H1 (cell line): ENCODE measurements at regions not wholly inside any gene's neighbourhood (a gene's known extent, or its start where the extent isn't known, plus 50 kb on each side); places are given as distances from the start of the nearest gene placed in this dataset.

Experiments used
- CTCF ChIA-PET: fragments of 300-600 bp; sonication (Branson Sonifier 250); formaldehyde crosslinking; loops from one replicate; lab custom pipeline; 2021; ENCODE audit not compliant: partially characterized antibody; lab: Charles Lee
- POLR2A ChIA-PET: fragments of 300-600 bp; sonication (Branson Sonifier 250); formaldehyde crosslinking; loops from one replicate; lab custom pipeline; 2021; ENCODE audit warnings: inconsistent platforms; ENCODE audit not compliant: partially characterized antibody; lab: Charles Lee
- DNase-seq, 2 experiments: peaks; one replicate each; pipeline versions ENCODE4 v3.0.0 to v3.0.0-alpha.2; 2010 to 2022; ENCODE audit warnings: low spot score in 2 of 2, low read depth in 1 of 2, mixed read lengths in 1 of 2
- FAIRE-seq: peaks from 2 replicates; lab custom pipeline; 2011; peaks lifted over from hg19 to GRCh38; lab: Jason Lieb, UNC
- H2AFZ ChIP-seq: 2 replicates; pipeline ENCODE4 v1.8.1; 2012; ENCODE audit warnings: low read length, inconsistent platforms
- H2AK5ac ChIP-seq: 2 replicates; pipeline ENCODE4 v1.6.1; 2013; ENCODE audit warnings: low read depth, low read length
- H2BK120ac ChIP-seq: replicated peaks from 2 replicates; pipeline ENCODE3; 2013; ENCODE audit warnings: low read depth, low read length, inconsistent platforms
- H2BK12ac ChIP-seq: 2 replicates; pipeline ENCODE4 v1.6.1; 2013; ENCODE audit warnings: low read depth, low read length
- H2BK15ac ChIP-seq: 2 replicates; pipeline ENCODE4 v1.6.1; 2013; ENCODE audit warnings: low read length
- H2BK20ac ChIP-seq: 2 replicates; pipeline ENCODE4 v1.6.1; 2013; ENCODE audit warnings: low read length
- H2BK5ac ChIP-seq: 2 replicates; pipeline ENCODE4 v1.6.1; 2013; ENCODE audit warnings: low read depth, low read length
- H3K14ac ChIP-seq: 2 replicates; pipeline ENCODE4 v1.6.1; 2013; ENCODE audit warnings: inconsistent platforms; ENCODE audit not compliant: insufficient read length
- H3K18ac ChIP-seq: 2 replicates; pipeline ENCODE4 v1.6.1; 2013; ENCODE audit warnings: low read length; ENCODE audit errors: extremely low read depth
- H3K23ac ChIP-seq: 2 replicates; pipeline ENCODE4 v1.6.1; 2013; ENCODE audit warnings: inconsistent platforms; ENCODE audit not compliant: insufficient read length
- H3K23me2 ChIP-seq: 2 replicates; pipeline ENCODE4 v1.6.1; 2013; ENCODE audit warnings: low read depth, low read length
- H3K27ac ChIP-seq: 2 replicates; pipeline ENCODE4 v1.6.1; 2011; ENCODE audit warnings: low read depth, low read length, inconsistent platforms
- H3K27me3 ChIP-seq, 4 experiments: replicated peaks in 1 of 4; 1 replicate in 1 of 4; 2 replicates in 3 of 4; pipeline versions ENCODE4 v1.6.1 to v1.8.1; 2011 to 2013; ENCODE audit warnings: low read length in 3 of 4, mild to moderate bottlenecking in 3 of 4, inconsistent platforms in 2 of 4, mixed read lengths in 2 of 4, moderate library complexity in 1 of 4; ENCODE audit not compliant: control insufficient read depth in 3 of 4, insufficient read depth in 3 of 4; ENCODE audit errors: extremely low read depth in 1 of 4
- H3K36me3 ChIP-seq, 4 experiments: 2 replicates each; pipeline versions ENCODE4 v1.6.1 to v1.8.1; 2011 to 2013; ENCODE audit warnings: mild to moderate bottlenecking in 4 of 4, low read length in 3 of 4, moderate library complexity in 2 of 4, control low read depth in 1 of 4, inconsistent platforms in 1 of 4; ENCODE audit not compliant: insufficient read depth in 4 of 4, control insufficient read depth in 2 of 4
- H3K4ac ChIP-seq: replicated peaks from 2 replicates; pipeline ENCODE3; 2013; ENCODE audit warnings: low read length, low read depth, mixed read lengths, inconsistent platforms; ENCODE audit not compliant: insufficient read length
- H3K4me1 ChIP-seq, 4 experiments: replicated peaks in 1 of 4; 1 replicate in 1 of 4; 2 replicates in 3 of 4; pipeline versions ENCODE4 v1.6.1 to v1.8.1; 2011 to 2013; ENCODE audit warnings: low read length in 3 of 4, inconsistent platforms in 2 of 4, mixed read lengths in 1 of 4; ENCODE audit not compliant: insufficient read depth in 4 of 4, control insufficient read depth in 3 of 4
- H3K4me2 ChIP-seq, 2 experiments: 2 replicates each; pipeline versions ENCODE4 v1.6.1 to v1.8.1; 2011 to 2013; ENCODE audit warnings: low read depth in 2 of 2, low read length in 2 of 2, control low read depth in 1 of 2, inconsistent platforms in 1 of 2, mild to moderate bottlenecking in 1 of 2; ENCODE audit not compliant: insufficient read depth in 1 of 2
- H3K4me3 ChIP-seq, 4 experiments: fragments of 200-600, 300-600 bp in 1 of 4; sonication (generic), shearing (Covaris generic), sonication (Bioruptor Twin) in 1 of 4; 2 replicates each; pipeline versions ENCODE4 v1.5.1 to v1.8.1; 2011 to 2016; ENCODE audit warnings: low read length in 4 of 4, low read depth in 3 of 4, control low read depth in 2 of 4, inconsistent platforms in 2 of 4, mild to moderate bottlenecking in 2 of 4, mixed read lengths in 1 of 4, moderate library complexity in 1 of 4; ENCODE audit not compliant: insufficient read depth in 2 of 4; ENCODE audit errors: extremely low read depth in 1 of 4
- H3K56ac ChIP-seq: replicated peaks from 2 replicates; pipeline ENCODE3; 2013; ENCODE audit warnings: low read depth, mild to moderate bottlenecking, mixed read lengths, low read length, inconsistent platforms; ENCODE audit not compliant: insufficient read length
- H3K79me1 ChIP-seq: 2 replicates; pipeline ENCODE4 v1.6.1; 2013; ENCODE audit warnings: low read depth, low read length, control low read depth
- H3K79me2 ChIP-seq, 2 experiments: 2 replicates each; pipeline versions ENCODE4 v1.6.1 to v1.8.1; 2012 to 2013; ENCODE audit warnings: low read length in 2 of 2, mild to moderate bottlenecking in 2 of 2, inconsistent platforms in 1 of 2; ENCODE audit not compliant: insufficient read depth in 2 of 2, control insufficient read depth in 1 of 2
- H3K9ac ChIP-seq, 4 experiments: replicated peaks in 1 of 4; 1 replicate in 1 of 4; 2 replicates in 3 of 4; pipeline versions ENCODE4 v1.6.1 to v1.8.1; 2011 to 2013; ENCODE audit warnings: low read depth in 3 of 4, low read length in 3 of 4, control low read depth in 2 of 4, mild to moderate bottlenecking in 2 of 4, moderate library complexity in 2 of 4, inconsistent platforms in 1 of 4; ENCODE audit errors: extremely low read depth in 1 of 4
- H3K9me3 ChIP-seq, 2 experiments: 2 replicates each; pipeline versions ENCODE4 v1.6.1 to v1.8.1; 2012 to 2013; ENCODE audit warnings: mild to moderate bottlenecking in 2 of 2, moderate library complexity in 2 of 2, control low read depth in 1 of 2, inconsistent platforms in 1 of 2, low read depth in 1 of 2, low read length in 1 of 2, mixed read lengths in 1 of 2; ENCODE audit not compliant: insufficient read depth in 2 of 2
- H4K20me1 ChIP-seq, 2 experiments: replicated peaks in 1 of 2; 2 replicates each; pipeline versions ENCODE3 to v1.8.1; 2011 to 2013; ENCODE audit warnings: inconsistent platforms in 2 of 2, low read length in 2 of 2, mild to moderate bottlenecking in 1 of 2; ENCODE audit not compliant: insufficient read depth in 2 of 2, control insufficient read depth in 1 of 2
- H4K5ac ChIP-seq: 2 replicates; pipeline ENCODE4 v1.6.1; 2013; ENCODE audit warnings: low read length, low read depth, mixed read lengths, inconsistent platforms; ENCODE audit not compliant: insufficient read length
- H4K8ac ChIP-seq: 2 replicates; pipeline ENCODE4 v1.8.0; 2013; ENCODE audit warnings: mild to moderate bottlenecking, moderate library complexity, low read length, inconsistent platforms; ENCODE audit not compliant: insufficient read depth; ENCODE audit errors: extremely low read depth
- H4K91ac ChIP-seq: replicated peaks from 2 replicates; pipeline ENCODE3; 2013; ENCODE audit warnings: low read length, mixed read lengths, inconsistent platforms; ENCODE audit not compliant: insufficient read length
- FOSL1 ChIP-seq: IDR thresholded peaks from 2 replicates; pipeline ENCODE4 v1.6.1; 2011; ENCODE audit warnings: mild to moderate bottlenecking, low read depth, low read length, moderate library complexity; ENCODE audit not compliant: insufficient read depth
- SUZ12 ChIP-seq: fragments of 200-600 bp; sonication (generic); IDR thresholded peaks from 2 replicates; pipeline ENCODE4 v1.6.1; 2012; ENCODE audit warnings: mild to moderate bottlenecking, inconsistent platforms, low read length, moderate library complexity, mixed read lengths
- YY1 ChIP-seq: IDR thresholded peaks from 2 replicates; pipeline ENCODE4 v1.6.1; 2011; ENCODE audit warnings: low read depth, mild to moderate bottlenecking, low read length
- WGBS, 2 experiments: shearing (Covaris generic) in 1 of 2; methylation state at CpG; one replicate each; pipeline versions ENCODE4 v1.1.6 to v1.1.7; 2013 to 2015; ENCODE audit warnings: low lambda C conversion rate in 2 of 2, mixed read lengths in 2 of 2, inconsistent platforms in 1 of 2, low coverage in 1 of 2, missing lambda C conversion rate in 1 of 2; ENCODE audit not compliant: insufficient replicate concordance in 2 of 2, insufficient coverage in 1 of 2, insufficient read length in 1 of 2; ENCODE audit errors: extremely low coverage in 1 of 2, missing lambda C conversion rate in 1 of 2; 5-methylcytosine and 5-hydroxymethylcytosine counted together
- TF ChIP-seq, protein P1 (sequence below): IDR thresholded peaks from 2 replicates; pipeline ENCODE4 v1.6.1; 2012; ENCODE audit warnings: inconsistent platforms

DNA sequence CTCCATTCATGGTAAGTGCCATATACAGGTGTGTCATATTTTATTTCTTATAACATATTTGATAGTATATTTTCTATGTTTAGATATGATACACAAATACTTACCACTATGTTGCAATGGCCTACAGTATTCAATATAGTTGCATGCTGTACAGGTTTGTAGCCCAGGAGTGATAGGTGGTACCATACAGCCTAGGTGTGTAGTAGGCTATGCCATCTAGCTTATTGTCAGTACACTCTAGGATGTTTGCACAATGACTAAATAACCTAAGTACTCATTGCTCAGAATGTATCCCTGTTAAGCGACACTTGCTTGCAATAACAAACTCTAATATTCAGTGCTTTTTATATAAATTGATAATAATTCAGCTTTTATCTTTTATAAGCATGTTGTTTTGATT, 563.1 kb upstream of the LINC00305 start:
- no peak overlapping the region for H2BK120ac ChIP-seq
- H3K27ac ChIP-seq: no peak overlapping the region
- H3K36me3 ChIP-seq: no peaks in the 10 kb centered on the region
- H3K4me2 ChIP-seq: no peak overlapping the region
- no peak overlapping the region for H2BK12ac ChIP-seq
- no peak overlapping the region for H3K9ac ChIP-seq
- H3K56ac ChIP-seq: no peak overlapping the region
- ChIA-PET POLR2A (no interaction called here), CTCF (interaction anchor here (1.2 kb wide), 1 partner anchor 9 kb away, joined by 3 read pairs; no protein-coding TSS in a partner anchor)
- no peaks in the 10 kb centered on the region for H3K79me2 ChIP-seq
- H3K9me3 ChIP-seq: no peaks in the 10 kb centered on the region
- WGBS, 2 experiments: 88% methylated on average over 1 of the region's 1 CpG; no CpG with 5 or more reads in 1 of the 2 experiments
- no peaks in the 10 kb centered on the region for H3K79me1 ChIP-seq
- no peak overlapping the region for H4K8ac ChIP-seq
- H2AFZ ChIP-seq: no peak overlapping the region
- H2BK15ac ChIP-seq: no peak overlapping the region
- no peak overlapping the region for H3K4me3 ChIP-seq
- FAIRE-seq: no peak
- TF ChIP-seq SUZ12 (no peak), FOSL1 (no peak), YY1 (no peak)
- TF ChIP-seq, protein P1, sequence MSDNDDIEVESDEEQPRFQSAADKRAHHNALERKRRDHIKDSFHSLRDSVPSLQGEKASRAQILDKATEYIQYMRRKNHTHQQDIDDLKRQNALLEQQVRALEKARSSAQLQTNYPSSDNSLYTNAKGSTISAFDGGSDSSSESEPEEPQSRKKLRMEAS: no peak
- H2AK5ac ChIP-seq: no peak overlapping the region
- no peak for DNase-seq
- no peak overlapping the region for H2BK5ac ChIP-seq
- H3K14ac ChIP-seq: no peak overlapping the region
- no peak overlapping the region for H3K18ac ChIP-seq
- no peaks in the 10 kb centered on the region; a peak in 1 of 7 replicates for H3K4me1 ChIP-seq
- H3K23ac ChIP-seq: no peak overlapping the region
- no peak overlapping the region for H4K91ac ChIP-seq
- H3K4ac ChIP-seq: no peak overlapping the region
- H3K27me3 ChIP-seq: no peaks in the 10 kb centered on the region
- H4K5ac ChIP-seq: no peak overlapping the region
- no peaks in the 10 kb centered on the region for H3K23me2 ChIP-seq
- no peak overlapping the region for H2BK20ac ChIP-seq
- H4K20me1 ChIP-seq: no peaks in the 10 kb centered on the region
